ENCODE measurements at regions not wholly inside any gene's neighbourhood (a gene's known extent, or its start where the extent isn't known, plus 50 kb on each side); places are given as distances from the start of the nearest gene placed in this dataset.

DNA sequence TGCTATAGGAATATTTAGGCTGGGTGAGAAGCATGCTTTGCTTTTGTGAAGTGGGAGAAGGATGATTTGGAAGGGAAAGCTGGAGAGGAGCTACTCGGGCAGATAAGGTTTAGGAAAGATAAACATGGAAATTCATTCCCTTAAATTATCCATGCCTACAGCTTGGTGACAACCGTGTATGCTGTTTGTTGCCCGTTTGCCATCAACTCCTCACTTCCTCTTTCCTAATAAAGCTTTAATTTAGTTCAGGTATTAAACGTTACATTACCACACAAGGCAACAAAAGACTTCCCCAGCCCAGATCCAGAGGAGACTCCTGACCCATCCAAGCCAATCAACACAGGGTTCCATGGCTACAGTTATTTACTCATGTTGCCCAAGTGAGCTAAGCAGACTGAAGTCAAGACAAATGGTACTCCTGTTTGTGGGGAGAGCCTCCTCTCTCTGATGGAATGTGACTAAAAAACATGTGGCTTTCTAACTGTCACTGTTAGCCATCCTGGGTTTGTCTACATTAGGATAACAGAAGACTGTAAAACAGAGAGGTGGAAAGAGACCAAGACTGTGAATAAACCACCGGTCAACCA, 101.7 kb upstream of the GRAMD1B start:
- Mint-ChIP-seq H3K9me3 (peaks cover 2% of the 10 kb centered on the region), H3K4me1 (no peaks in the 10 kb centered on the region), H3K36me3 (ENCODE audit: low read depth) (no peaks in the 10 kb centered on the region), H3K27me3 (ENCODE audit: insufficient read depth) (peaks cover 4% of the 10 kb centered on the region), H3K27ac (no peak overlapping the region), H3K4me3 (no peak overlapping the region)
- H3K4me1 ChIP-seq (ENCODE audit: control insufficient read depth, insufficient read depth, low read length): peaks cover 11% of the 10 kb centered on the region
- H3K9me3 ChIP-seq (ENCODE audit: control insufficient read depth, low read length): peaks cover 5% of the 10 kb centered on the region
- DNase-seq: no peak
- no peak overlapping the region for H3K9ac ChIP-seq (ENCODE audit: extremely low read depth, low read length, poor library complexity, severe bottlenecking)
- TF ChIP-seq, protein P1, sequence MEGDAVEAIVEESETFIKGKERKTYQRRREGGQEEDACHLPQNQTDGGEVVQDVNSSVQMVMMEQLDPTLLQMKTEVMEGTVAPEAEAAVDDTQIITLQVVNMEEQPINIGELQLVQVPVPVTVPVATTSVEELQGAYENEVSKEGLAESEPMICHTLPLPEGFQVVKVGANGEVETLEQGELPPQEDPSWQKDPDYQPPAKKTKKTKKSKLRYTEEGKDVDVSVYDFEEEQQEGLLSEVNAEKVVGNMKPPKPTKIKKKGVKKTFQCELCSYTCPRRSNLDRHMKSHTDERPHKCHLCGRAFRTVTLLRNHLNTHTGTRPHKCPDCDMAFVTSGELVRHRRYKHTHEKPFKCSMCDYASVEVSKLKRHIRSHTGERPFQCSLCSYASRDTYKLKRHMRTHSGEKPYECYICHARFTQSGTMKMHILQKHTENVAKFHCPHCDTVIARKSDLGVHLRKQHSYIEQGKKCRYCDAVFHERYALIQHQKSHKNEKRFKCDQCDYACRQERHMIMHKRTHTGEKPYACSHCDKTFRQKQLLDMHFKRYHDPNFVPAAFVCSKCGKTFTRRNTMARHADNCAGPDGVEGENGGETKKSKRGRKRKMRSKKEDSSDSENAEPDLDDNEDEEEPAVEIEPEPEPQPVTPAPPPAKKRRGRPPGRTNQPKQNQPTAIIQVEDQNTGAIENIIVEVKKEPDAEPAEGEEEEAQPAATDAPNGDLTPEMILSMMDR (conservative IDR thresholded peaks at IDR 0.05): no peak
- H3K4me3 ChIP-seq (ENCODE audit: low read length): no peak overlapping the region
- WGBS, 2 experiments (ENCODE audit: insufficient coverage in 1 of 2, insufficient read length in 1 of 2): 82 to 87% methylated on average over 3 to 5 of the region's 5 CpGs
- no peak overlapping the region for H3K27ac ChIP-seq (ENCODE audit: low read depth, low read length)
- no peaks in the 10 kb centered on the region for H3K27me3 ChIP-seq (ENCODE audit: control insufficient read depth, insufficient read depth, low read length, poor library complexity, severe bottlenecking)
- no peaks in the 10 kb centered on the region for H3K36me3 ChIP-seq (ENCODE audit: control insufficient read depth, insufficient read depth, low read length)

DNA sequence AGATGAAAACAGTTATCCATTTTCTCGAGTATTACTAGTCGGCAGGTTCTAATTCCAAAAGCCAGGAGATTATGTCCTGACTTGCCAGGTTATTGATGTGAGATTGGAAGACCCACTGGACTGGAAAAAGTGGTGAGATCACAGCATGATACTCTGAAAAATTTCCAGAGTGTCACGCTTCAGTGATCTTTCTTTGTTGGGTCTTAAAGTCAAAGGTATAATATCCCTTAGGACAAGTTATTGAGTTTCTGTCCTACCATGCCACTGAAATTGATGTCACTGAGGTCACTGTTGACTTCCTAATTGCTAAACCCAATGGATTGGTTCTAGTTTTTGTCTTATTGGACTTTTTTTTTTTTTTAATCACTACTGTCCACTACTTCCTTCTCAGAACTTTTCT, 104.5 kb upstream of the GRAMD1B start:
- H3K9me3 Mint-ChIP-seq: no peaks in the 10 kb centered on the region

DNA sequence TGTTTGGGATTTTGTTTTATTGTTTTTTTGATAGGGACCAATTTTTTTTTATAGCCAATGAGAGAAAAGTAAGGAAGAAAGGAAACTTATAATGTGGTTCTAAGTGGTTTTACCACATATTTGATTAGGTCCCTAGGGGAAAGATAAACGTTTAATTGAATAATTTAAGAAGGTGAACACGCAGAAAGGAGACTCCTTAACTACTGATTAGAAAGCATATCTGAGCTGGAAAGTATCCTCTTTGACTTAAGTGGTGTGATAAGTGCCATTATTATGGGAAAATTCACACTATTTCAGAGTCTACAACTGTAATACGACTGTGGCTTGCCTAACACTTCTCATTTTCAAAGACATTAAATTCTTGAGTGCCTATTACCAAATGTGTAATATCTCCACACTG, 106.5 kb upstream of the GRAMD1B start:
- H3K36me3 ChIP-seq (ENCODE audit: control insufficient read depth, insufficient read depth, low read length): no peaks in the 10 kb centered on the region
- TF ChIP-seq, protein P1 (conservative IDR thresholded peaks at IDR 0.05): no peak
- H3K27ac ChIP-seq (ENCODE audit: low read depth, low read length): no peak overlapping the region
- H3K27ac Mint-ChIP-seq: no peak overlapping the region
- H3K4me1 ChIP-seq (ENCODE audit: control insufficient read depth, insufficient read depth, low read length): no peaks in the 10 kb centered on the region
- H3K27me3 Mint-ChIP-seq (ENCODE audit: insufficient read depth): peaks cover 17% of the 10 kb centered on the region
- H3K27me3 ChIP-seq (ENCODE audit: control insufficient read depth, insufficient read depth, low read length, poor library complexity, severe bottlenecking): no peaks in the 10 kb centered on the region
- no peaks in the 10 kb centered on the region for H3K9me3 Mint-ChIP-seq
- no peak overlapping the region for H3K4me3 ChIP-seq (ENCODE audit: low read length)
- no peaks in the 10 kb centered on the region for H3K36me3 Mint-ChIP-seq (ENCODE audit: low read depth)
- H3K4me3 Mint-ChIP-seq: no peak overlapping the region
- no peaks in the 10 kb centered on the region for H3K4me1 Mint-ChIP-seq
- no peak overlapping the region for H3K9ac ChIP-seq (ENCODE audit: extremely low read depth, low read length, poor library complexity, severe bottlenecking)
- no peak for DNase-seq
- 74 to 88% methylated on average over 2 to 3 of the region's 3 CpGs for WGBS, 2 experiments (ENCODE audit: insufficient coverage in 1 of 2, insufficient read length in 1 of 2)
- H3K9me3 ChIP-seq (ENCODE audit: control insufficient read depth, low read length): no peaks in the 10 kb centered on the region

More for the DNA sequence above, 104.5 kb upstream of the GRAMD1B start:
- Mint-ChIP-seq H3K27ac (no peak overlapping the region), H3K4me1 (no peaks in the 10 kb centered on the region), H3K4me3 (no peak overlapping the region), H3K27me3 (ENCODE audit: insufficient read depth) (peaks cover 12% of the 10 kb centered on the region), H3K36me3 (ENCODE audit: low read depth) (no peaks in the 10 kb centered on the region)
- Histone ChIP-seq H3K36me3 (ENCODE audit: control insufficient read depth, insufficient read depth, low read length) (no peaks in the 10 kb centered on the region), H3K9ac (ENCODE audit: extremely low read depth, low read length, poor library complexity, severe bottlenecking) (no peak overlapping the region), H3K27ac (ENCODE audit: low read depth, low read length) (no peak overlapping the region), H3K4me3 (ENCODE audit: low read length) (no peak overlapping the region), H3K27me3 (ENCODE audit: control insufficient read depth, insufficient read depth, low read length, poor library complexity, severe bottlenecking) (no peaks in the 10 kb centered on the region), H3K4me1 (ENCODE audit: control insufficient read depth, insufficient read depth, low read length) (peaks cover 10% of the 10 kb centered on the region), H3K9me3 (ENCODE audit: control insufficient read depth, low read length) (no peaks in the 10 kb centered on the region)
- TF ChIP-seq, protein P1 (conservative IDR thresholded peaks at IDR 0.05): no peak
- 88 to 92% methylated on average over 3 of the region's 3 CpGs for WGBS, 2 experiments (ENCODE audit: insufficient coverage in 1 of 2, insufficient read length in 1 of 2)
- no peak for DNase-seq

All from endodermal cell (in vitro differentiated cells).